HEK293T (cell line): ENCODE measurements at regions not wholly inside any gene's neighbourhood (a gene's known extent, or its start where the extent isn't known, plus 50 kb on each side); places are given as distances from the start of the nearest gene placed in this dataset.

Experiments used
- ARNT ChIP-seq: fragments of 450-650 bp; IDR thresholded peaks from 2 replicates; pipeline ENCODE4 v1.6.1; 2017; ENCODE audit warnings: mild to moderate bottlenecking
- ELF4 ChIP-seq: fragments of 450-650 bp; IDR thresholded peaks from 2 replicates; pipeline ENCODE4 v1.6.1; 2017; ENCODE audit warnings: antibody characterized with exemption
- FOXA1 ChIP-seq: fragments of 450-650 bp; IDR thresholded peaks from 2 replicates; pipeline ENCODE4 v1.6.1; 2016; ENCODE audit warnings: mild to moderate bottlenecking
- FOXK2 ChIP-seq: fragments of 450-650 bp; IDR thresholded peaks from 2 replicates; pipeline ENCODE4 v1.6.1; 2016; ENCODE audit warnings: mild to moderate bottlenecking
- FOXM1 ChIP-seq: fragments of 450-650 bp; IDR thresholded peaks from 2 replicates; pipeline ENCODE4 v1.6.1; 2017; ENCODE audit warnings: mild to moderate bottlenecking, borderline replicate concordance
- HDGF ChIP-seq: fragments of 450-650 bp; IDR thresholded peaks from 2 replicates; pipeline ENCODE4 v1.6.1; 2017; ENCODE audit warnings: antibody characterized with exemption, borderline replicate concordance
- L3MBTL2 ChIP-seq: fragments of 450-650 bp; conservative IDR thresholded peaks from 2 replicates; pipeline ENCODE4 v1.6.1; 2016; ENCODE audit warnings: mild to moderate bottlenecking
- SP1 ChIP-seq: fragments of 450-650 bp; IDR thresholded peaks from 2 replicates; pipeline ENCODE4 v1.6.1; 2017
- SUZ12 ChIP-seq: fragments of 450-650 bp; IDR thresholded peaks from 2 replicates; pipeline ENCODE4 v1.6.1; 2016; ENCODE audit warnings: mild to moderate bottlenecking
- TARDBP ChIP-seq: fragments of 450-650 bp; IDR thresholded peaks from 2 replicates; pipeline ENCODE4 v1.6.1; 2016
- ZNF384 ChIP-seq: fragments of 450-650 bp; IDR thresholded peaks from 2 replicates; pipeline ENCODE4 v1.6.1; 2016
- TF ChIP-seq, protein P1 (sequence below): fragments of 450-650 bp; IDR thresholded peaks from 2 replicates; pipeline ENCODE4 v1.6.1; 2016

DNA sequence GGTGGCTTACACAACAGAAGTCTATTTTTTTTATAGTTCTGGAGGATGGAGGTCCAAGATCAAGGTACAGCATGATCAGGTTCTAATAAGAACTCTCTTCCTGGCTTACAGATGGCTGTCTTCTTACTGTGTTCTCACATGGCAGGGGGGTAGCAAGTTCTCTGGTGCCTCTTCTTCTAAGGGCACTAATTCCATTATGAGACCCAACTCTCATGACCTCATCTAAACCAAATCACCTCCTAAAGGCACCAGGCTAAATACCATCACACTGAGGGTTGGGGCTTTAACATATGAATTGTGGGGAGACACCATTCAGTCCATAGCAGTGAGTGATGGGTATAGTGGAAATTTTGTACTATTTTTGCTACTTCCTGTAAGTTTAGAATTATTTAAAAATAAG, 75.2 kb upstream of the SLC4A7 start:
- TF ChIP-seq FOXA1 (no peak), SP1 (no peak), ZNF384 (no peak), SUZ12 (no peak), HDGF (no peak), TARDBP (no peak), L3MBTL2 (no peak), ELF4 (no peak), FOXK2 (no peak), FOXM1 (no peak), ARNT (no peak)
- TF ChIP-seq, protein P1, sequence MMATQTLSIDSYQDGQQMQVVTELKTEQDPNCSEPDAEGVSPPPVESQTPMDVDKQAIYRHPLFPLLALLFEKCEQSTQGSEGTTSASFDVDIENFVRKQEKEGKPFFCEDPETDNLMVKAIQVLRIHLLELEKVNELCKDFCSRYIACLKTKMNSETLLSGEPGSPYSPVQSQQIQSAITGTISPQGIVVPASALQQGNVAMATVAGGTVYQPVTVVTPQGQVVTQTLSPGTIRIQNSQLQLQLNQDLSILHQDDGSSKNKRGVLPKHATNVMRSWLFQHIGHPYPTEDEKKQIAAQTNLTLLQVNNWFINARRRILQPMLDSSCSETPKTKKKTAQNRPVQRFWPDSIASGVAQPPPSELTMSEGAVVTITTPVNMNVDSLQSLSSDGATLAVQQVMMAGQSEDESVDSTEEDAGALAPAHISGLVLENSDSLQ, result no peak
